GM12878 (cell line): ENCODE measurements at regions not wholly inside any gene's neighbourhood (a gene's known extent, or its start where the extent isn't known, plus 50 kb on each side); places are given as distances from the start of the nearest gene placed in this dataset.

ENCODE experiments used
- ATAC-seq: fragments of 200-7000 bp; cut with Tn5 transposase; 3 replicates; pipeline ENCODE4 v1.9.1; 2020; ENCODE audit warnings: mild to moderate bottlenecking, moderate library complexity
- BruUV-seq: library from RNA; stranded (reverse); fragments of 400-500 nt; replicated peaks from 2 replicates; lab custom pipeline; 2021; lab: Mats Ljungman, UMichigan
- CTCF ChIA-PET: fragments of 300-600 bp; sonication (Branson Sonifier 250); formaldehyde crosslinking; extraction: SDS; loops from one replicate; lab custom pipeline; 2021; ENCODE audit warnings: inconsistent platforms; lab: Yijun Ruan, JAX
- POLR2A ChIA-PET: fragments of 350-600 bp; formaldehyde crosslinking; extraction: SDS; loops from one replicate; lab custom pipeline; 2021; ENCODE audit warnings: inconsistent platforms; lab: Charles Lee
- RAD21 ChIA-PET: fragments of 300-600 bp; sonication (Branson Sonifier 250); formaldehyde crosslinking; loops from one replicate; lab custom pipeline; 2023; ENCODE audit warnings: antibody characterized with exemption; ENCODE audit not compliant: unreplicated experiment; lab: Charles Lee
- SMC1A ChIA-PET: fragments of 300-600 bp; sonication (Branson Sonifier 250); formaldehyde crosslinking; loops from one replicate; lab custom pipeline; 2023; ENCODE audit not compliant: unreplicated experiment, uncharacterized antibody; lab: Charles Lee
- DNase-seq: peaks from one replicate; pipeline ENCODE4 v3.0.0-alpha.2; 2011; ENCODE audit warnings: low read depth, low spot score
- FAIRE-seq: peaks from 3 replicates; lab custom pipeline; 2011; peaks lifted over from hg19 to GRCh38; lab: Jason Lieb, UNC
- H2AFZ ChIP-seq: 2 replicates; pipeline ENCODE4 v1.6.0; 2011; ENCODE audit warnings: low read depth, low read length, control low read depth; ENCODE audit not compliant: control insufficient read depth
- H3K27ac ChIP-seq: 2 replicates; pipeline ENCODE4 v1.5.1; 2011; ENCODE audit warnings: control low read depth; ENCODE audit not compliant: control insufficient read depth, insufficient read depth
- H3K27me3 ChIP-seq, 2 experiments: replicated peaks in 1 of 2; 2 replicates each; pipeline versions ENCODE4 v1.6.0 to v1.6.1; 2011; ENCODE audit warnings: low read length in 1 of 2; ENCODE audit not compliant: control insufficient read depth in 2 of 2, insufficient read depth in 2 of 2
- H3K36me3 ChIP-seq, 2 experiments: 2 replicates each; pipeline ENCODE4 v1.5.1; 2011; ENCODE audit warnings: low read length in 1 of 2; ENCODE audit not compliant: control insufficient read depth in 2 of 2, insufficient read depth in 2 of 2
- H3K4me1 ChIP-seq: 2 replicates; pipeline ENCODE4 v1.6.1; 2011; ENCODE audit warnings: mild to moderate bottlenecking, low read length, moderate library complexity, mixed read lengths; ENCODE audit not compliant: control insufficient read depth, insufficient read depth
- H3K4me2 ChIP-seq: 2 replicates; pipeline ENCODE4 v1.6.0; 2011; ENCODE audit warnings: control low read depth; ENCODE audit not compliant: control insufficient read depth, insufficient read depth
- H3K4me3 ChIP-seq: fragments of 200-600 bp; sonication (generic); 2 replicates; pipeline ENCODE4 v1.5.1; 2016
- H3K79me2 ChIP-seq: 2 replicates; pipeline ENCODE4 v1.6.0; 2011; ENCODE audit warnings: low read length; ENCODE audit not compliant: control insufficient read depth, insufficient read depth
- H3K9ac ChIP-seq: 2 replicates; pipeline ENCODE4 v1.8.0; 2011; ENCODE audit warnings: low read length, control low read depth, mixed read lengths; ENCODE audit not compliant: control insufficient read depth, insufficient read depth
- H3K9me3 ChIP-seq: replicated peaks from 3 replicates; pipeline ENCODE4 v1.5.1; 2011; ENCODE audit warnings: mild to moderate bottlenecking, low read length; ENCODE audit not compliant: control insufficient read depth, insufficient read depth
- H4K20me1 ChIP-seq: 2 replicates; pipeline ENCODE4 v1.6.0; 2011; ENCODE audit not compliant: control insufficient read depth, insufficient read depth
- E2F4 ChIP-seq: IDR thresholded peaks from 2 replicates; pipeline ENCODE4 v1.6.1; 2012; ENCODE audit warnings: low read depth, low read length, improper control_type of control experiment
- E4F1 ChIP-seq: fragments of 450-650 bp; IDR thresholded peaks from 2 replicates; pipeline ENCODE4 v1.6.1; 2018; ENCODE audit warnings: borderline replicate concordance, mild to moderate bottlenecking; ENCODE audit not compliant: partially characterized antibody
- EGR1 ChIP-seq, 2 experiments: IDR thresholded peaks; 1 replicate in 1 of 2; 2 replicates in 1 of 2; pipeline ENCODE4 v1.6.1; 2011 to 2012; ENCODE audit warnings: low read depth in 2 of 2, low read length in 2 of 2, borderline replicate concordance in 1 of 2, mild to moderate bottlenecking in 1 of 2, moderate library complexity in 1 of 2
- EZH2 ChIP-seq: IDR thresholded peaks from 2 replicates; pipeline ENCODE4 v1.6.1; 2012; ENCODE audit warnings: low read depth, mild to moderate bottlenecking, control low read depth, inconsistent platforms, low read length, borderline replicate concordance; ENCODE audit not compliant: control insufficient read depth
- MTA2 ChIP-seq: fragments of 450-650 bp; IDR thresholded peaks from 2 replicates; pipeline ENCODE4 v1.6.1; 2016; ENCODE audit warnings: low read depth, mild to moderate bottlenecking, moderate library complexity
- SUZ12 ChIP-seq: fragments of 200-600 bp; sonication (generic); IDR thresholded peaks from one replicate; pipeline ENCODE4 v1.6.1; 2018; ENCODE audit warnings: antibody characterized with exemption, mild to moderate bottlenecking; ENCODE audit not compliant: unreplicated experiment
- TCF3 ChIP-seq: IDR thresholded peaks from 2 replicates; pipeline ENCODE4 v1.6.1; 2012; ENCODE audit warnings: low read depth, mild to moderate bottlenecking, low read length, borderline replicate concordance; ENCODE audit not compliant: insufficient read depth
- USF1 ChIP-seq: IDR thresholded peaks from 2 replicates; pipeline ENCODE4 v1.6.1; 2011; ENCODE audit warnings: borderline replicate concordance, low read depth, mild to moderate bottlenecking, moderate library complexity, mixed read lengths, low read length; ENCODE audit not compliant: insufficient read depth; ENCODE audit errors: extremely low read length
- USF2 ChIP-seq: IDR thresholded peaks from 2 replicates; pipeline ENCODE4 v1.6.1; 2011; ENCODE audit warnings: low read depth, low read length, improper control_type of control experiment, borderline replicate concordance
- YBX1 ChIP-seq: fragments of 450-650 bp; IDR thresholded peaks from 2 replicates; pipeline ENCODE4 v1.6.1; 2016; ENCODE audit warnings: antibody characterized with exemption
- ZNF207 ChIP-seq: fragments of 450-650 bp; IDR thresholded peaks from 2 replicates; pipeline ENCODE4 v1.6.1; 2014; ENCODE audit warnings: antibody characterized with exemption, mild to moderate bottlenecking, borderline replicate concordance
- ZNF687 ChIP-seq: fragments of 450-650 bp; IDR thresholded peaks from 2 replicates; pipeline ENCODE4 v1.6.1; 2017; ENCODE audit warnings: mild to moderate bottlenecking, moderate library complexity
- WGBS: methylation state at CpG from one replicate; pipeline ENCODE4 v1.1.6; 2016; ENCODE audit warnings: low lambda C conversion rate; ENCODE audit not compliant: insufficient replicate concordance, insufficient coverage; ENCODE audit errors: missing lambda C conversion rate; 5-methylcytosine and 5-hydroxymethylcytosine counted together
- in situ Hi-C: fragments of 300-500 bp; cut with MboI; formaldehyde crosslinking; loops from 9 replicates; pipeline ENCODE4 v1.14.3; 2018; ENCODE audit warnings: mixed read lengths
- intact Hi-C: fragments of 100-400 bp; cut with micrococcal nuclease; formaldehyde crosslinking; loops from one replicate; pipeline ENCODE4 v1.14.2; 2022; ENCODE audit not compliant: unreplicated experiment

GRCh38 chr2:19176172-19176852, 182.1 kb downstream of the OSR1 start:
- H3K79me2 ChIP-seq, result no peaks in the 10 kb centered on the region
- H3K27ac ChIP-seq, result no peak overlapping the region
- BruUV-seq, result no TSS peak
- ChIA-PET SMC1A (no interaction called here), CTCF (no interaction called here), POLR2A (no interaction called here), RAD21 (no interaction called here)
- H3K9me3 ChIP-seq, result no peaks in the 10 kb centered on the region
- H4K20me1 ChIP-seq, result no peaks in the 10 kb centered on the region
- no peak for DNase-seq
- H3K36me3 ChIP-seq, result no peaks in the 10 kb centered on the region
- H3K27me3 ChIP-seq, result no peaks in the 10 kb centered on the region
- no peak overlapping the region for H2AFZ ChIP-seq
- no peaks in the 10 kb centered on the region for H3K4me1 ChIP-seq
- ATAC-seq, result no peak
- in situ Hi-C loops (no loop called here), intact Hi-C loops (no loop called here)
- 2% methylated on average over 3 of the region's 3 CpGs for WGBS
- H3K9ac ChIP-seq, result no peak overlapping the region
- no peak for FAIRE-seq
- H3K4me2 ChIP-seq, result no peak overlapping the region
- no peak overlapping the region for H3K4me3 ChIP-seq
- TF ChIP-seq SUZ12 (no peak), E4F1 (no peak), E2F4 (no peak), ZNF207 (no peak), EGR1 (IDR thresholded peaks at IDR 0.05; ENCODE audit: borderline replicate concordance in 1 of 2, low read depth in 2 of 2, low read length in 2 of 2) (no peak), USF2 (no peak), YBX1 (no peak), TCF3 (no peak), MTA2 (no peak), USF1 (no peak), EZH2 (no peak), ZNF687 (no peak)
